Suprapubic skin (tissue), 4 donors: ENCODE measurements at regions not wholly inside any gene's neighbourhood (a gene's known extent, or its start where the extent isn't known, plus 50 kb on each side); places are given as distances from the start of the nearest gene placed in this dataset.

ENCODE experiments used
- EP300 ChIP-seq: sonication (generic); formaldehyde crosslinking; IDR thresholded peaks from one replicate; pipeline ENCODE4 v1.6.1; 2017; ENCODE audit warnings: antibody characterized with exemption
- POLR2A ChIP-seq, 2 donors: fragments of 450-650 bp; IDR thresholded peaks; one replicate each; pipeline ENCODE4 v1.6.1; 2017; ENCODE audit warnings: antibody characterized with exemption in 2 of 2, mild to moderate bottlenecking in 2 of 2, moderate library complexity in 2 of 2
- POLR2AphosphoS5 ChIP-seq, 3 donors: sonication (generic); formaldehyde crosslinking; IDR thresholded peaks; one replicate each; pipeline ENCODE4 v1.6.1; 2017; ENCODE audit warnings: antibody characterized with exemption in 3 of 3
- TF ChIP-seq, protein P1 (sequence below), 2 donors: fragments of 200-600 bp in 1 of 2; fragments of 450-650 bp in 1 of 2; sonication (generic) in 1 of 2; IDR thresholded peaks; one replicate each; pipeline ENCODE4 v1.5.1; 2016 to 2019; ENCODE audit warnings: antibody characterized with exemption in 2 of 2, mild to moderate bottlenecking in 1 of 2, moderate library complexity in 1 of 2

DNA sequence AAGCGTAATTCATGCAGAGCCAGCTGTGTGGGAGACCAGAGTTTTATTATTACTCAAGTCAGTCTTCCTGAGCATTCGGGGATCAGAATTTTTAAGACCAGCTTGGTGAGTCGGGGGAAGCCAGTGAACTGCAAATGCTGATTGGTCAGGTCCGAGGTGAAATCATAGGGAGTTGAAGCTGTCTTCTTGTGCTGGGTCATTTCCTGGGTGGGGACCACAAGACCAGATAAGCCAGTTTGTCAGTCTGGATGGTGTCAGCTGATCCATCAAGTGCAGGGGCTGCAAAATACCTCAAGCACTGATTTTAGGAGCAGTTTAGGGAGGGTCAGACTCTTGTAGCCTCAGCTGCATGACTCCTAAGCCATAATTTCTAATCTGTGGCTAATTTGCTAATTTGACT, 228.1 kb upstream of the ATP10A start:
- TF ChIP-seq, protein P1, sequence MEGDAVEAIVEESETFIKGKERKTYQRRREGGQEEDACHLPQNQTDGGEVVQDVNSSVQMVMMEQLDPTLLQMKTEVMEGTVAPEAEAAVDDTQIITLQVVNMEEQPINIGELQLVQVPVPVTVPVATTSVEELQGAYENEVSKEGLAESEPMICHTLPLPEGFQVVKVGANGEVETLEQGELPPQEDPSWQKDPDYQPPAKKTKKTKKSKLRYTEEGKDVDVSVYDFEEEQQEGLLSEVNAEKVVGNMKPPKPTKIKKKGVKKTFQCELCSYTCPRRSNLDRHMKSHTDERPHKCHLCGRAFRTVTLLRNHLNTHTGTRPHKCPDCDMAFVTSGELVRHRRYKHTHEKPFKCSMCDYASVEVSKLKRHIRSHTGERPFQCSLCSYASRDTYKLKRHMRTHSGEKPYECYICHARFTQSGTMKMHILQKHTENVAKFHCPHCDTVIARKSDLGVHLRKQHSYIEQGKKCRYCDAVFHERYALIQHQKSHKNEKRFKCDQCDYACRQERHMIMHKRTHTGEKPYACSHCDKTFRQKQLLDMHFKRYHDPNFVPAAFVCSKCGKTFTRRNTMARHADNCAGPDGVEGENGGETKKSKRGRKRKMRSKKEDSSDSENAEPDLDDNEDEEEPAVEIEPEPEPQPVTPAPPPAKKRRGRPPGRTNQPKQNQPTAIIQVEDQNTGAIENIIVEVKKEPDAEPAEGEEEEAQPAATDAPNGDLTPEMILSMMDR (IDR thresholded peaks at IDR 0.05) = no peak
- TF ChIP-seq POLR2A (IDR thresholded peaks at IDR 0.05) (no peak), POLR2AphosphoS5 (IDR thresholded peaks at IDR 0.05) (no peak), EP300 (no peak)
